ENCODE measurements at regions not wholly inside any gene's neighbourhood (a gene's known extent, or its start where the extent isn't known, plus 50 kb on each side); places are given as distances from the start of the nearest gene placed in this dataset.
"Not testable (repeated sequence)": the region's sequence is repeated elsewhere in the genome, so short reads cannot be mapped to it uniquely, and the experiment has no call there.

DNA sequence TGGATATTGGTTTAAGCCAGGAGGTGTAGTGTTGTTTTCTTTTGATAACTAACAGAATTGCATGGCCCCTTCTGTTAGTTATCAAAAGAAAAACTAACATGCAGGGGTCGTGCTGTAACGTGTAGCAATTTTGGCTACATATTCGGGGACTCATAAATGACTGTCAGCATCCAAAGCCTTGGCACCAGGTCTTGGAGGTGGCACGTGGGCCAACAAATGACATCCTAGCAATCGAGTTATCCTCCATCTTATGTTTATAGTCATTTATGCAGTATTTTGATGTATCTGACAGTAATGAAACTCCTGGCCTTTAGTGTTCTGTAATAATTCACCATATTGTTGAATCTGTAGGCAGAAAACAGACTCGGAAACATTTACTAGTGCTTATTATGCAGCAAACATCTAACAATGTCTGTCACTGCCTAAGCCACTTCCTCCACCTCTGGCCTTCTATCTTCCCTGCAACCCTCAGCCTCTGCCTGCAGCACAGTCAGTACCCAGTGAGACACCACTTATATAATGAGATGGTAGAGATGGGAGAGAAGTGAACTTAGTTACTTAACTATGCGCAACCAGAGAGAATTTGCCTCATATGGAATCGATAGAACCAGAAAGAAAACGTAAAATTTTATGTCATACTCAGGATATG, 184.6 kb downstream of the AEBP2 start:
- TF ChIP-seq, protein P1, sequence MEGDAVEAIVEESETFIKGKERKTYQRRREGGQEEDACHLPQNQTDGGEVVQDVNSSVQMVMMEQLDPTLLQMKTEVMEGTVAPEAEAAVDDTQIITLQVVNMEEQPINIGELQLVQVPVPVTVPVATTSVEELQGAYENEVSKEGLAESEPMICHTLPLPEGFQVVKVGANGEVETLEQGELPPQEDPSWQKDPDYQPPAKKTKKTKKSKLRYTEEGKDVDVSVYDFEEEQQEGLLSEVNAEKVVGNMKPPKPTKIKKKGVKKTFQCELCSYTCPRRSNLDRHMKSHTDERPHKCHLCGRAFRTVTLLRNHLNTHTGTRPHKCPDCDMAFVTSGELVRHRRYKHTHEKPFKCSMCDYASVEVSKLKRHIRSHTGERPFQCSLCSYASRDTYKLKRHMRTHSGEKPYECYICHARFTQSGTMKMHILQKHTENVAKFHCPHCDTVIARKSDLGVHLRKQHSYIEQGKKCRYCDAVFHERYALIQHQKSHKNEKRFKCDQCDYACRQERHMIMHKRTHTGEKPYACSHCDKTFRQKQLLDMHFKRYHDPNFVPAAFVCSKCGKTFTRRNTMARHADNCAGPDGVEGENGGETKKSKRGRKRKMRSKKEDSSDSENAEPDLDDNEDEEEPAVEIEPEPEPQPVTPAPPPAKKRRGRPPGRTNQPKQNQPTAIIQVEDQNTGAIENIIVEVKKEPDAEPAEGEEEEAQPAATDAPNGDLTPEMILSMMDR (conservative IDR thresholded peaks at IDR 0.05; ENCODE audit: control insufficient read depth, insufficient read depth, low read depth, low read length) = no peak
- H3K4me3 ChIP-seq (ENCODE audit: control insufficient read depth, low read depth, low read length) = no peak overlapping the region
- DNase-seq (ENCODE audit: low read depth) = no peak

- H3K4me3 ChIP-seq (ENCODE audit: control insufficient read depth, low read depth, low read length) = no peak overlapping the region
- DNase-seq (ENCODE audit: low read depth) = no peak
- TF ChIP-seq, protein P1 (conservative IDR thresholded peaks at IDR 0.05; ENCODE audit: control insufficient read depth, insufficient read depth, low read depth, low read length) = no peak
Observed at GRCh38 chr12:19624491-19624890, 185.2 kb downstream of the AEBP2 start.

DNA sequence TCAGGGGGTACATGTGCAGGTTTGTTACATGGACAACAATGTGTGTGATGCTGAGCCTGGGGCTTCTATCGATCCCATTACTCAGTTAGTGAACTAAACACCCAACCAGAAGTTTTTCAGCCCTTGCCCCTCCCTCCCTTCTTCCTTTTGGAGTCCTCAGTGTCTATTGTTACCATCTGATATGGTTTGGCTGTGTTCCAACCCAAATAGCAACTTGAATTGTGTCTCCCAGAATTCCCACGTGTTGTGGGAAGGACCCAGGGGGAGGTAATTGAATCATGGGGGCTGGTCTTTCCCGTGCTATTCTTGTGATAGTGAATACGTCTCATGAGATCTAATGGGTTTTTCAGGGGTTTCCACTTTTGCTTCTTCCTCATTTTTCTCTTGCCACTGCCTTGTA, 186.3 kb downstream of the AEBP2 start:
- peak; percentile 46 for DNase-seq (ENCODE audit: low read depth)
- not testable (repeated sequence) for H3K4me3 ChIP-seq (ENCODE audit: control insufficient read depth, low read depth, low read length)

DNA sequence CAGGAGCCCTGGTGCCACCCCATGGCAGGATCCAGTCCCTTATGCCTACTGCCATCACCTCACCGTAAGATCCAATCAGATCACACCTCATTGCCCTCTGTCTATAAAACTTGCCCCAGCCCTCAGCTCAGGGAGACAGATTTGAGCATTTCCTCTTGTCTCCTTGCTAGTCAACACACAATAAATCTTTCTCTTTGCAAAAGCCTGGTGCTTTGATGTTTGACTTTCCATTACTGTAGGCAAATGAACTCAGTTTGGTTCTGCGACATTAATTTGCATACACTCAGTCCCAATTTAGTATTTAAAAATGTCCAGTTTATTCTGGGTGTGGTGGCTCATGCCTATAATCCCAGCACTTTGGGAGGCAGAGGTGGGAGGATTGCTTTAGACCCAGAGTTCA, 188.4 kb downstream of the AEBP2 start:
- TF ChIP-seq, protein P1 (conservative IDR thresholded peaks at IDR 0.05; ENCODE audit: control insufficient read depth, insufficient read depth, low read depth, low read length) = no peak

GRCh38 chr12:19630536-19630935, 191.2 kb downstream of the AEBP2 start:
- no peak overlapping the region for H3K4me3 ChIP-seq (ENCODE audit: control insufficient read depth, low read depth, low read length)
- no peak for DNase-seq (ENCODE audit: low read depth)
- TF ChIP-seq, protein P1 (conservative IDR thresholded peaks at IDR 0.05; ENCODE audit: control insufficient read depth, insufficient read depth, low read depth, low read length) = no peak

More for the DNA sequence above, 188.4 kb downstream of the AEBP2 start:
- H3K4me3 ChIP-seq (ENCODE audit: control insufficient read depth, low read depth, low read length) = no peak overlapping the region
- DNase-seq (ENCODE audit: low read depth) = no peak

DNA sequence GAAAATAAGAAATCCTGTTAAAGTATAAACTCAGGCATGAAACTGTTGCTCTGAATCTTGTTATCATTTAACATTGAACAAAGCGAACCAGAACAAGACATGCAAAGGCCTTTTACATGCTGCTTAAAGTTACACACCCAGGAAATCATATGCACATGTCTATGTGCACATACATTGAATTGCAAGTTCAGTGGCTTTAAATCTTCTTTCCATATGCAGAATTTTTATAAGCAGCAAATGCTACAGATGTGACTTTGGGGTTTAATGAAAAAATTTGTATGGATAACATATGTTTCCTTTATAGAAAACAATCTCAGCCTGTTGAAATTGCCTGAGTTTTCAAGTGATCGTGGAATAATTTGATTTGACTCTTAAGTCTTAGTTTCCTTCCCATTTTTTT, 193.9 kb downstream of the AEBP2 start:
- TF ChIP-seq, protein P1 (conservative IDR thresholded peaks at IDR 0.05; ENCODE audit: control insufficient read depth, insufficient read depth, low read depth, low read length) = no peak
- no peak for DNase-seq (ENCODE audit: low read depth)
- H3K4me3 ChIP-seq (ENCODE audit: control insufficient read depth, low read depth, low read length) = no peak overlapping the region

DNA sequence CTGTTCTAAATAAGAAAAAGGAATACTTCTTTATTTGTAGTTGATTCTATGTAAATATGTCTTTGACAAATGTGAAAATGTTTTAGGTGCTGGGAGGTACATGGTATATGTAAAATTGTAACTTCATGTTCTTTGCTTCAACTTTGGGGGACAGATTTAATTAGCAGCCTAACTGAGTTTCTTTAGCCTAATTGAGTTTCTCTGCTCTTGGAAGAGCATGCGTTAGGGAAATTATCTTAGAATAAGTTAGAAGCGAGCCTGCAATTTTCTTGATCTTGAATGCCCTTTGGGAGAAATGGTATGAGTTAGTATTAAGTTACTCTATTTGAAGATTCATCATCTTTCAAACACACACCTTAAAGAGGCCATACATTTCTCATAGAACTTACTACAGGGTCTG, 194.3 kb downstream of the AEBP2 start:
- no peak overlapping the region for H3K4me3 ChIP-seq (ENCODE audit: control insufficient read depth, low read depth, low read length)
- TF ChIP-seq, protein P1 (conservative IDR thresholded peaks at IDR 0.05; ENCODE audit: control insufficient read depth, insufficient read depth, low read depth, low read length) = no peak
- no peak for DNase-seq (ENCODE audit: low read depth)
